ENCODE measurements at regions not wholly inside any gene's neighbourhood (a gene's known extent, or its start where the extent isn't known, plus 50 kb on each side); places are given as distances from the start of the nearest gene placed in this dataset.

DNA sequence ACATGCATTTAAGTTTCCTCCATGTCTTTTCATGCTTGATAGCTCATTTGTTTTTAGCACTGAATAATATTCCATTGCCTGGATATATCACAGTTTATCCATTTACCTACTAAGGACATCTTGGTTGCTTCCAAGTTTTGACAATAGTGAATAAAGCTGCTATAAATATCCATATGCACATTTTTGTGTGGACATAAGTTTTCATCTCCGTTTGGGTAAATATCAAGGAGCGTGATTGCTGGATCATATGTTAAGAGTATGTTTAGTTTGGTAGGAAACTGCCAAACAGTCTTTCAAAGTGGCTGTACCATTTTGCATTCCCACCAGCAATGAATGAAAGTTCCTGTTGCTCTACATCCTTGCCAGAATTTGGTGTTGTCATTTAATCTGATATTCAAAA is 172.5 kb downstream of the DHX15 start:
- DNase-seq (ENCODE audit: low read depth): no peak
- H3K4me3 ChIP-seq (ENCODE audit: low read depth, low read length): no peak overlapping the region
- TF ChIP-seq CTCF (IDR thresholded peaks at IDR 0.05; ENCODE audit: insufficient read depth, low read length): no peak

DNA sequence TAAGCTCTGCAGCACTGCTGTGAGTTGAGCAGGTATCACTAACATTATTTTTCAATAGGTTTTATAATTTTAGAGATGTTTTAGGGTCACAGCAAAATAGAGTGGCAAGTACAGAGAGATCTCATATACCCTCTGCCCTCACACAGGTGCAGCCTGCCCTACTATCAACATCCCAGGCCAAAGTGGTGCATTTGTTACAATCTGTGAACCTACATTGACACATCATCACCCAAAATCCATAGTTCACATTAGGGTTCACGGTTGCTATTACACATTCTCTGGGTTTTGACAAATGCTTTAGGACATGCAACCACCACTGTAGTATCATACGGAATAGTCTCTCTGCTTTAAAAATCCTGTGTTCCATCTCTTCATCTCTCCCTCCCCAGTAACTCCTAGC is 173.1 kb downstream of the DHX15 start:
- no peak overlapping the region for H3K4me3 ChIP-seq (ENCODE audit: low read depth, low read length)
- DNase-seq (ENCODE audit: low read depth): no peak
- no peak for TF ChIP-seq CTCF (IDR thresholded peaks at IDR 0.05; ENCODE audit: insufficient read depth, low read length)

DNA sequence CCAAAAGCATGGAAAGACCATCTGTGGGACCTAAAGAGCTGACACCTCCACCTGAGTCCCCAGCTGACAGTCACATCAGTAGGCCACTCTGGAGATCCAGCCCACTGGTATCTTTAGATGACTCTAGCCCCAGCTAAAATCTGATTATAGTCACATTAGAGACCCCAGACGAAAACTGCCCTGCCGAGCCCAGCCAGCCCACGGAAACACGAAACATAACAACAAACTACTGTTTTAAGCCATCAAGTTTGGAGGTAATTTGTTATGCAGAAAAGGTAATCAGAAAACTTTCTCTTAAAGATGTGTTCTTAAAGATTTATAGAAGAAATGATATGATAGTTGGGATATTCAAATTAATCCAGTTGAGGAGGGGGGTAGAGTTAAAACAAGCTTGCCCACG is 175.7 kb downstream of the DHX15 start:
- no peak for DNase-seq (ENCODE audit: low read depth)
- no peak for TF ChIP-seq CTCF (IDR thresholded peaks at IDR 0.05; ENCODE audit: insufficient read depth, low read length)

GRCh38 chr4:24405926-24406325 is 178.4 kb downstream of the DHX15 start:
- DNase-seq (ENCODE audit: low read depth): no peak
- no peak overlapping the region for H3K4me3 ChIP-seq (ENCODE audit: low read depth, low read length)
- TF ChIP-seq CTCF (IDR thresholded peaks at IDR 0.05; ENCODE audit: insufficient read depth, low read length): no peak

More for the DNA sequence above, 175.7 kb downstream of the DHX15 start:
- H3K4me3 ChIP-seq (ENCODE audit: low read depth, low read length): no peak overlapping the region

- no peak for DNase-seq (ENCODE audit: low read depth)
- no peak for TF ChIP-seq CTCF (IDR thresholded peaks at IDR 0.05; ENCODE audit: insufficient read depth, low read length)
- no peak overlapping the region for H3K4me3 ChIP-seq (ENCODE audit: low read depth, low read length)
These were observed 179.0 kb downstream of the DHX15 start for GRCh38 chr4:24405341-24405740.

- H3K4me3 ChIP-seq (ENCODE audit: low read depth, low read length): no peak overlapping the region
- TF ChIP-seq CTCF (IDR thresholded peaks at IDR 0.05; ENCODE audit: insufficient read depth, low read length): no peak
- peak; percentile 49 for DNase-seq (ENCODE audit: low read depth)
These were observed 180.1 kb downstream of the DHX15 start for GRCh38 chr4:24404281-24404680.

- no peak for TF ChIP-seq CTCF (IDR thresholded peaks at IDR 0.05; ENCODE audit: insufficient read depth, low read length)
- no peak for DNase-seq (ENCODE audit: low read depth)
- no peak overlapping the region for H3K4me3 ChIP-seq (ENCODE audit: low read depth, low read length)
These were observed 181.1 kb downstream of the DHX15 start for GRCh38 chr4:24403265-24403664.

Measured in fibroblast of the aortic adventitia (primary cell).